ENCODE measurements at regions not wholly inside any gene's neighbourhood (a gene's known extent, or its start where the extent isn't known, plus 50 kb on each side); places are given as distances from the start of the nearest gene placed in this dataset.

GRCh38 chr5:86074297-86074696, 543.4 kb upstream of the COX7C start:
- TF ChIP-seq CTCF (IDR thresholded peaks at IDR 0.05; ENCODE audit: unreplicated experiment): no peak
- Mint-ChIP-seq H3K4me3 (ENCODE audit: low read depth, unreplicated experiment) (no peak overlapping the region), H3K9me3 (ENCODE audit: low read depth, unreplicated experiment) (peaks cover 1% of the 10 kb centered on the region), H3K27me3 (ENCODE audit: unreplicated experiment) (no peaks in the 10 kb centered on the region), H3K4me1 (ENCODE audit: low read depth, unreplicated experiment) (no peaks in the 10 kb centered on the region), H3K36me3 (ENCODE audit: insufficient read depth, unreplicated experiment) (no peaks in the 10 kb centered on the region), H3K27ac (ENCODE audit: unreplicated experiment) (no peak overlapping the region)
- intact Hi-C loops (cut with micrococcal nuclease; ENCODE audit: unreplicated experiment): no loop called here
- no peak for DNase-seq
- no TSS peak for BruUV-seq (replicated peaks)
- CTCF ChIA-PET: no interaction called here

- BruUV-seq (replicated peaks): no TSS peak
- Mint-ChIP-seq H3K27ac (ENCODE audit: unreplicated experiment) (no peak overlapping the region), H3K9me3 (ENCODE audit: low read depth, unreplicated experiment) (peaks cover 3% of the 10 kb centered on the region), H3K27me3 (ENCODE audit: unreplicated experiment) (no peaks in the 10 kb centered on the region), H3K4me1 (ENCODE audit: low read depth, unreplicated experiment) (no peaks in the 10 kb centered on the region), H3K36me3 (ENCODE audit: insufficient read depth, unreplicated experiment) (no peaks in the 10 kb centered on the region), H3K4me3 (ENCODE audit: low read depth, unreplicated experiment) (no peak overlapping the region)
- intact Hi-C loops (cut with micrococcal nuclease; ENCODE audit: unreplicated experiment): no loop called here
- TF ChIP-seq CTCF (IDR thresholded peaks at IDR 0.05; ENCODE audit: unreplicated experiment): no peak
- no peak for DNase-seq
- CTCF ChIA-PET: no interaction called here
Measured at GRCh38 chr5:86075139-86075538, 542.6 kb upstream of the COX7C start.

GRCh38 chr5:86095092-86095491, 522.6 kb upstream of the COX7C start:
- Mint-ChIP-seq H3K36me3 (ENCODE audit: insufficient read depth, unreplicated experiment) (no peaks in the 10 kb centered on the region), H3K4me1 (ENCODE audit: low read depth, unreplicated experiment) (no peaks in the 10 kb centered on the region), H3K27ac (ENCODE audit: unreplicated experiment) (no peak overlapping the region), H3K9me3 (ENCODE audit: low read depth, unreplicated experiment) (no peaks in the 10 kb centered on the region), H3K4me3 (ENCODE audit: low read depth, unreplicated experiment) (no peak overlapping the region), H3K27me3 (ENCODE audit: unreplicated experiment) (no peaks in the 10 kb centered on the region)
- no TSS peak for BruUV-seq (replicated peaks)
- intact Hi-C loops (cut with micrococcal nuclease; ENCODE audit: unreplicated experiment): no loop called here
- no peak for DNase-seq
- CTCF ChIA-PET: no interaction called here
- no peak for TF ChIP-seq CTCF (IDR thresholded peaks at IDR 0.05; ENCODE audit: unreplicated experiment)

GRCh38 chr5:86101966-86102365, 515.8 kb upstream of the COX7C start:
- intact Hi-C loops (cut with micrococcal nuclease; ENCODE audit: unreplicated experiment): no loop called here
- H3K36me3 Mint-ChIP-seq (ENCODE audit: insufficient read depth, unreplicated experiment): no peaks in the 10 kb centered on the region
- BruUV-seq (replicated peaks): no TSS peak
- no peaks in the 10 kb centered on the region for H3K27me3 Mint-ChIP-seq (ENCODE audit: unreplicated experiment)
- H3K4me3 Mint-ChIP-seq (ENCODE audit: low read depth, unreplicated experiment): no peak overlapping the region
- DNase-seq: no peak
- no peaks in the 10 kb centered on the region for H3K9me3 Mint-ChIP-seq (ENCODE audit: low read depth, unreplicated experiment)
- no peaks in the 10 kb centered on the region for H3K4me1 Mint-ChIP-seq (ENCODE audit: low read depth, unreplicated experiment)
- H3K27ac Mint-ChIP-seq (ENCODE audit: unreplicated experiment): no peak overlapping the region
- CTCF ChIA-PET: no interaction called here
- TF ChIP-seq CTCF (IDR thresholded peaks at IDR 0.05; ENCODE audit: unreplicated experiment): no peak

- BruUV-seq (replicated peaks): no TSS peak
- TF ChIP-seq CTCF (IDR thresholded peaks at IDR 0.05; ENCODE audit: unreplicated experiment): no peak
- no peaks in the 10 kb centered on the region for H3K4me1 Mint-ChIP-seq (ENCODE audit: low read depth, unreplicated experiment)
- no peaks in the 10 kb centered on the region for H3K9me3 Mint-ChIP-seq (ENCODE audit: low read depth, unreplicated experiment)
- no peaks in the 10 kb centered on the region for H3K27me3 Mint-ChIP-seq (ENCODE audit: unreplicated experiment)
- no peak overlapping the region for H3K27ac Mint-ChIP-seq (ENCODE audit: unreplicated experiment)
- H3K4me3 Mint-ChIP-seq (ENCODE audit: low read depth, unreplicated experiment): no peak overlapping the region
- CTCF ChIA-PET: no interaction called here
- no peaks in the 10 kb centered on the region for H3K36me3 Mint-ChIP-seq (ENCODE audit: insufficient read depth, unreplicated experiment)
- intact Hi-C loops (cut with micrococcal nuclease; ENCODE audit: unreplicated experiment): no loop called here
- no peak for DNase-seq
Measured at GRCh38 chr5:86108825-86109224, 508.9 kb upstream of the COX7C start.
